ENCODE measurements at regions not wholly inside any gene's neighbourhood (a gene's known extent, or its start where the extent isn't known, plus 50 kb on each side); places are given as distances from the start of the nearest gene placed in this dataset.

- TF ChIP-seq CTCF (IDR thresholded peaks at IDR 0.05; ENCODE audit: low read depth, low read length), result no peak
- no peak overlapping the region for H3K4me3 ChIP-seq (ENCODE audit: low read depth, low read length)
These were observed 247.1 kb upstream of the SGCG start for GRCh38 chr13:22933571-22934181.

GRCh38 chr13:22934744-22935523 is 245.8 kb upstream of the SGCG start:
- TF ChIP-seq CTCF (IDR thresholded peaks at IDR 0.05; ENCODE audit: low read depth, low read length), result no peak
- no peak overlapping the region for H3K4me3 ChIP-seq (ENCODE audit: low read depth, low read length)

- no peak for TF ChIP-seq CTCF (IDR thresholded peaks at IDR 0.05; ENCODE audit: low read depth, low read length)
- no peak overlapping the region for H3K4me3 ChIP-seq (ENCODE audit: low read depth, low read length)
These were observed 244.6 kb upstream of the SGCG start for GRCh38 chr13:22936228-22936627.

- no peak overlapping the region for H3K4me3 ChIP-seq (ENCODE audit: low read depth, low read length)
- no peak for TF ChIP-seq CTCF (IDR thresholded peaks at IDR 0.05; ENCODE audit: low read depth, low read length)
These were observed 243.5 kb upstream of the SGCG start for GRCh38 chr13:22937241-22937640.

GRCh38 chr13:22937953-22938352 is 242.8 kb upstream of the SGCG start:
- no peak overlapping the region for H3K4me3 ChIP-seq (ENCODE audit: low read depth, low read length)
- no peak for TF ChIP-seq CTCF (IDR thresholded peaks at IDR 0.05; ENCODE audit: low read depth, low read length)

GRCh38 chr13:22938576-22938975 is 242.2 kb upstream of the SGCG start:
- H3K4me3 ChIP-seq (ENCODE audit: low read depth, low read length), result no peak overlapping the region
- no peak for TF ChIP-seq CTCF (IDR thresholded peaks at IDR 0.05; ENCODE audit: low read depth, low read length)

- H3K4me3 ChIP-seq (ENCODE audit: low read depth, low read length), result no peak overlapping the region
- no peak for TF ChIP-seq CTCF (IDR thresholded peaks at IDR 0.05; ENCODE audit: low read depth, low read length)
These were observed 241.6 kb upstream of the SGCG start for GRCh38 chr13:22939157-22939556.

All from WI38 (cell line).